Activated T-cell treated with anti-CD3 and anti-CD28 coated beads for 48 hours (primary cell): ENCODE measurements at regions not wholly inside any gene's neighbourhood (a gene's known extent, or its start where the extent isn't known, plus 50 kb on each side); places are given as distances from the start of the nearest gene placed in this dataset.
A peak's percentile ranks its signal among the peaks of the same experiment; 100 is the strongest.
"Not testable (repeated sequence)": the region's sequence is repeated elsewhere in the genome, so short reads cannot be mapped to it uniquely, and the experiment has no call there.

ENCODE experiments used
- DNase-seq: peaks from one replicate; pipeline ENCODE4 v3.0.0-alpha.2; 2020; ENCODE audit warnings: low read depth

GRCh38 chr14:106488291-106488690 lies 961.9 kb downstream of the TMEM121 start:
- no peak for DNase-seq

- DNase-seq, result peak; percentile 43
These were observed 962.9 kb downstream of the TMEM121 start for GRCh38 chr14:106489112-106489881.

GRCh38 chr14:106490442-106490841 lies 964.1 kb downstream of the TMEM121 start:
- DNase-seq, result no peak

GRCh38 chr14:106491851-106492250 lies 965.5 kb downstream of the TMEM121 start:
- DNase-seq, result peak; percentile 40

- no peak for DNase-seq
These were observed 967.8 kb downstream of the TMEM121 start for GRCh38 chr14:106493962-106494823.

- DNase-seq, result no peak
These were observed 974.2 kb downstream of the TMEM121 start for GRCh38 chr14:106500571-106500970.

- DNase-seq, result no peak
These were observed 975.5 kb downstream of the TMEM121 start for GRCh38 chr14:106501898-106502297.

- no peak for DNase-seq
These were observed 979.0 kb downstream of the TMEM121 start for GRCh38 chr14:106505366-106505765.

- no peak for DNase-seq
These were observed 980.5 kb downstream of the TMEM121 start for GRCh38 chr14:106506881-106507305.

- no peak for DNase-seq
These were observed 981.0 kb downstream of the TMEM121 start for GRCh38 chr14:106507354-106507753.

GRCh38 chr14:106508216-106508615 lies 981.8 kb downstream of the TMEM121 start:
- no peak for DNase-seq

- no peak for DNase-seq
These were observed 982.8 kb downstream of the TMEM121 start for GRCh38 chr14:106509176-106509575.

GRCh38 chr14:106509807-106510206 lies 983.4 kb downstream of the TMEM121 start:
- DNase-seq, result no peak

GRCh38 chr14:106511006-106511799 lies 984.8 kb downstream of the TMEM121 start:
- DNase-seq, result no peak

GRCh38 chr14:106511800-106512198 lies 985.4 kb downstream of the TMEM121 start:
- no peak for DNase-seq

GRCh38 chr14:106513302-106513701 lies 986.9 kb downstream of the TMEM121 start:
- DNase-seq, result no peak

- DNase-seq, result peak; percentile 75
These were observed 991.9 kb downstream of the TMEM121 start for GRCh38 chr14:106518054-106518943.

- not testable (repeated sequence) for DNase-seq
These were observed 995.7 kb downstream of the TMEM121 start for GRCh38 chr14:106522118-106522517.

GRCh38 chr14:106522990-106523389 lies 996.6 kb downstream of the TMEM121 start:
- no peak for DNase-seq

- no peak for DNase-seq
These were observed 1002.3 kb downstream of the TMEM121 start for GRCh38 chr14:106528717-106529116.

- DNase-seq, result no peak
These were observed 1003.6 kb downstream of the TMEM121 start for GRCh38 chr14:106530031-106530422.
